ENCODE measurements at regions not wholly inside any gene's neighbourhood (a gene's known extent, or its start where the extent isn't known, plus 50 kb on each side); places are given as distances from the start of the nearest gene placed in this dataset.

DNA sequence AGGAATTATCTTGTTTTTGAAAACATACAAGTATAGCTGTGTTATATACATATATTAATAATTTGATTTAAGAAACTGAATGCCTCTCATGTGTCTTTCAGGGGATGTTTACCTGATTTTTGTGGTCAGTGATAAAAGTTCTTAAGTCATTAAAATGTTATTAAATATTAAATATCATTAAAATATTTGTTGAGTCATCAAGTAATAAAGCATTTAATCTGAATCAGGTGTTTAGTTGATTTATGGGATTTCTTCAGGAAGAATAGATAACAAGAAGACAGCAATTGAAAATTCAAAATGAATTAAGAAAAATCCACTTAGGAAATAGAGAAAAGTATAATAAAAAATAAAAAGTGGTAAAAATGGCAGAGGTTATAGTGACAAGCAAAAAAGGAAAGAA is 361.9 kb upstream of the EYS start:
- TF ChIP-seq POLR2A (IDR thresholded peaks at IDR 0.05; ENCODE audit: low read depth, low read length) (no peak), POLR2AphosphoS5 (IDR thresholded peaks at IDR 0.05; ENCODE audit: low read depth, low read length) (no peak), TAF1 (IDR thresholded peaks at IDR 0.05; ENCODE audit: low read depth, low read length) (no peak), PAX5 (IDR thresholded peaks at IDR 0.05; ENCODE audit: insufficient read depth, low read length, severe bottlenecking) (no peak), SPI1 (IDR thresholded peaks at IDR 0.05; ENCODE audit: low read depth, low read length) (no peak), POU2F2 (IDR thresholded peaks at IDR 0.05; ENCODE audit: low read depth, low read length) (no peak)

Data from GM12891 (cell line).